Activated CD8-positive, alpha-beta memory T cell treated with anti-CD3 and anti-CD28 coated beads, Interleukin-2, amount 50 U/mL, for 48 hours (primary cell): ENCODE measurements at regions not wholly inside any gene's neighbourhood (a gene's known extent, or its start where the extent isn't known, plus 50 kb on each side); places are given as distances from the start of the nearest gene placed in this dataset.
"Not testable (repeated sequence)": the region's sequence is repeated elsewhere in the genome, so short reads cannot be mapped to it uniquely, and the experiment has no call there.

ENCODE experiments used
- DNase-seq: peaks from one replicate; pipeline ENCODE4 v3.0.0-alpha.2; 2020

- no peak for DNase-seq
These were observed 179.8 kb upstream of the PFKP start for GRCh38 chr10:2887391-2888070.

- no peak for DNase-seq
These were observed 180.7 kb upstream of the PFKP start for GRCh38 chr10:2886662-2887061.

- no peak for DNase-seq
These were observed 181.8 kb upstream of the PFKP start for GRCh38 chr10:2885288-2886278.

GRCh38 chr10:2883983-2884540, 183.3 kb upstream of the PFKP start:
- not testable (repeated sequence) for DNase-seq

- DNase-seq: no peak
These were observed 184.1 kb upstream of the PFKP start for GRCh38 chr10:2883238-2883637.

GRCh38 chr10:2882628-2883027, 184.7 kb upstream of the PFKP start:
- no peak for DNase-seq

- no peak for DNase-seq
These were observed 185.4 kb upstream of the PFKP start for GRCh38 chr10:2881720-2882620.

GRCh38 chr10:2880050-2880449, 187.3 kb upstream of the PFKP start:
- not testable (repeated sequence) for DNase-seq

- DNase-seq: no peak
These were observed 188.5 kb upstream of the PFKP start for GRCh38 chr10:2878818-2879217.

GRCh38 chr10:2876032-2876431, 191.3 kb upstream of the PFKP start:
- DNase-seq: no peak

GRCh38 chr10:2874963-2875362, 192.4 kb upstream of the PFKP start:
- DNase-seq: no peak

- no peak for DNase-seq
These were observed 193.6 kb upstream of the PFKP start for GRCh38 chr10:2873769-2874168.

- no peak for DNase-seq
These were observed 195.6 kb upstream of the PFKP start for GRCh38 chr10:2871673-2872219.

- DNase-seq: no peak
These were observed 196.7 kb upstream of the PFKP start for GRCh38 chr10:2870654-2871053.

- no peak for DNase-seq
These were observed 199.5 kb upstream of the PFKP start for GRCh38 chr10:2867788-2868299.

GRCh38 chr10:2866569-2866968, 200.8 kb upstream of the PFKP start:
- no peak for DNase-seq

- DNase-seq: no peak
These were observed 205.6 kb upstream of the PFKP start for GRCh38 chr10:2861632-2862210.

GRCh38 chr10:2858452-2858851, 208.9 kb upstream of the PFKP start:
- no peak for DNase-seq

GRCh38 chr10:2856598-2856997, 210.8 kb upstream of the PFKP start:
- DNase-seq: no peak

GRCh38 chr10:2852574-2853323, 214.6 kb upstream of the PFKP start:
- no peak for DNase-seq

- DNase-seq: no peak
These were observed 215.8 kb upstream of the PFKP start for GRCh38 chr10:2851566-2851965.
